SK-N-SH treated with all-trans-retinoic acid at 6 μM for 48 hours (cell line): ENCODE measurements at regions not wholly inside any gene's neighbourhood (a gene's known extent, or its start where the extent isn't known, plus 50 kb on each side); places are given as distances from the start of the nearest gene placed in this dataset.

ENCODE experiments used
- ATAC-seq: fragments of 200-7000 bp; cut with Tn5 transposase; 3 replicates; pipeline ENCODE4 v1.9.1; 2020; ENCODE audit warnings: mild to moderate bottlenecking, moderate library complexity
- ARNTL ChIP-seq: fragments of 450-650 bp; formaldehyde crosslinking; IDR thresholded peaks from 2 replicates; pipeline ENCODE4 v1.5.0; 2020; ENCODE audit warnings: low read depth, mild to moderate bottlenecking, moderate library complexity, borderline replicate concordance
- BACH2 ChIP-seq: fragments of 250-450 bp; sonication (Bioruptor Pico); IDR thresholded peaks from 2 replicates; pipeline ENCODE4 v1.9.0; 2021; ENCODE audit warnings: mild to moderate bottlenecking, borderline replicate concordance
- CSDC2 ChIP-seq: fragments of 250-450 bp; sonication (Bioruptor Pico); IDR thresholded peaks from 2 replicates; pipeline ENCODE4 v1.5.0; 2020; ENCODE audit warnings: mild to moderate bottlenecking, moderate library complexity
- ESRRG ChIP-seq: fragments of 250-450 bp; sonication (Bioruptor Pico); IDR thresholded peaks from 2 replicates; pipeline ENCODE4 v1.6.1; 2021; ENCODE audit warnings: mild to moderate bottlenecking
- GLIS3 ChIP-seq: fragments of 250-450 bp; sonication (Bioruptor Pico); IDR thresholded peaks from 2 replicates; pipeline ENCODE4 v1.5.0; 2020; ENCODE audit warnings: mild to moderate bottlenecking, moderate library complexity
- ISL1 ChIP-seq: fragments of 250-450 bp; sonication (Bioruptor Pico); IDR thresholded peaks from 2 replicates; pipeline ENCODE4 v2.1.2; 2022; ENCODE audit warnings: mild to moderate bottlenecking, moderate library complexity
- OSR1 ChIP-seq: fragments of 250-450 bp; sonication (Bioruptor Pico); IDR thresholded peaks from 2 replicates; pipeline ENCODE4 v1.8.0; 2022; ENCODE audit warnings: moderate library complexity, mild to moderate bottlenecking, inconsistent platforms
- PATZ1 ChIP-seq: fragments of 250-450 bp; sonication (Bioruptor Pico); IDR thresholded peaks from 2 replicates; pipeline ENCODE4 v1.8.0; 2020; ENCODE audit warnings: mild to moderate bottlenecking, moderate library complexity, borderline replicate concordance
- RARB ChIP-seq: fragments of 250-450 bp; sonication (Bioruptor Pico); IDR thresholded peaks from 2 replicates; pipeline ENCODE4 v1.8.0; 2021; ENCODE audit warnings: mild to moderate bottlenecking, moderate library complexity
- SNAI2 ChIP-seq: fragments of 250-450 bp; sonication (Bioruptor Pico); IDR thresholded peaks from 2 replicates; pipeline ENCODE4 v1.5.0; 2020; ENCODE audit warnings: mild to moderate bottlenecking, moderate library complexity
- TCF4 ChIP-seq: fragments of 250-450 bp; sonication (Bioruptor Pico); IDR thresholded peaks from 2 replicates; pipeline ENCODE4 v1.8.0; 2021; ENCODE audit warnings: mild to moderate bottlenecking, moderate library complexity, borderline replicate concordance
- TOX ChIP-seq: fragments of 250-450 bp; sonication (Bioruptor Pico); IDR thresholded peaks from 2 replicates; pipeline ENCODE4 v1.8.0; 2021; ENCODE audit warnings: mild to moderate bottlenecking, moderate library complexity, borderline replicate concordance
- TSHZ2 ChIP-seq: fragments of 250-450 bp; sonication (Bioruptor Pico); IDR thresholded peaks from 2 replicates; pipeline ENCODE4 v1.5.0; 2020; ENCODE audit warnings: mild to moderate bottlenecking, moderate library complexity
- ZC3H10 ChIP-seq: fragments of 250-450 bp; sonication (Bioruptor Pico); IDR thresholded peaks from 2 replicates; pipeline ENCODE4 v1.5.1; 2021; ENCODE audit warnings: mild to moderate bottlenecking, moderate library complexity
- ZFP3 ChIP-seq: fragments of 250-450 bp; sonication (Bioruptor Pico); IDR thresholded peaks from 2 replicates; pipeline ENCODE4 v1.5.0; 2020; ENCODE audit warnings: mild to moderate bottlenecking, moderate library complexity
- ZFP30 ChIP-seq: fragments of 450-650 bp; formaldehyde crosslinking; IDR thresholded peaks from 2 replicates; pipeline ENCODE4 v1.5.0; 2022; ENCODE audit warnings: mild to moderate bottlenecking, moderate library complexity
- ZNF565 ChIP-seq: fragments of 450-650 bp; formaldehyde crosslinking; conservative IDR thresholded peaks from 2 replicates; pipeline ENCODE4 v1.5.0; 2020; ENCODE audit warnings: low read depth, mild to moderate bottlenecking, moderate library complexity
- ZNF8 ChIP-seq: fragments of 450-650 bp; formaldehyde crosslinking; IDR thresholded peaks from 2 replicates; pipeline ENCODE4 v1.5.0; 2020; ENCODE audit warnings: mild to moderate bottlenecking, moderate library complexity
- TF ChIP-seq, protein P1 (sequence below): fragments of 250-450 bp; sonication (Bioruptor Pico); IDR thresholded peaks from 2 replicates; pipeline ENCODE4 v1.5.1; 2021; ENCODE audit warnings: mild to moderate bottlenecking, moderate library complexity
- TF ChIP-seq, protein P2 (sequence below): fragments of 250-450 bp; sonication (Bioruptor Pico); IDR thresholded peaks from 2 replicates; pipeline ENCODE4 v1.8.0; 2021; ENCODE audit warnings: low read depth, mild to moderate bottlenecking, moderate library complexity, borderline replicate concordance
- TF ChIP-seq, protein P3 (sequence below): fragments of 250-450 bp; sonication (Bioruptor Pico); IDR thresholded peaks from 2 replicates; pipeline ENCODE4 v1.5.1; 2020; ENCODE audit warnings: low read depth, mild to moderate bottlenecking, moderate library complexity

DNA sequence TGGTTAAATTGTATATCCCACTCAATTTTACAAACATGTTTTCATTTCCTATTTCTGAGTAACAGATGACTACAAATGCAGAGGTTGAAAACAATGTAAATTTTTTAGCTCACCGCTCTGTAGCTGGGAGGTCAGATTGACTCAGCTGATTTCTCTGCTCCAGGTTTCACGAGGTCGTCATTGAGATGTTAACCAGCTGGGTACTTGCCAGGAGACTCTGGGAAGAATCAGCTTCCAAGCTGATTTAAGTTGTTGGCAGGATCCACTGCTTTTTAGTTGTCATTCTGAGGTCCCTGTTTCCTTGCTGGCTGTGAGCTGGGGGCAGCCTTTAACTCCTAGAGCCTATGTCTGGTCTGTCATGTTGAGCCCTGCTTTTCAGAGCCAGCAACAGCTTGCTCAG is 864.3 kb upstream of the AGA start:
- no peak for ATAC-seq
- no peak for TF ChIP-seq OSR1 (CRISPR knock-in tag)
- TF ChIP-seq SNAI2 (CRISPR knock-in tag) = no peak
- TF ChIP-seq ISL1 (CRISPR knock-in tag) = no peak
- TF ChIP-seq ZNF565 (CRISPR knock-in tag) = no peak
- TF ChIP-seq TCF4 (CRISPR knock-in tag) = no peak
- TF ChIP-seq, protein P1, sequence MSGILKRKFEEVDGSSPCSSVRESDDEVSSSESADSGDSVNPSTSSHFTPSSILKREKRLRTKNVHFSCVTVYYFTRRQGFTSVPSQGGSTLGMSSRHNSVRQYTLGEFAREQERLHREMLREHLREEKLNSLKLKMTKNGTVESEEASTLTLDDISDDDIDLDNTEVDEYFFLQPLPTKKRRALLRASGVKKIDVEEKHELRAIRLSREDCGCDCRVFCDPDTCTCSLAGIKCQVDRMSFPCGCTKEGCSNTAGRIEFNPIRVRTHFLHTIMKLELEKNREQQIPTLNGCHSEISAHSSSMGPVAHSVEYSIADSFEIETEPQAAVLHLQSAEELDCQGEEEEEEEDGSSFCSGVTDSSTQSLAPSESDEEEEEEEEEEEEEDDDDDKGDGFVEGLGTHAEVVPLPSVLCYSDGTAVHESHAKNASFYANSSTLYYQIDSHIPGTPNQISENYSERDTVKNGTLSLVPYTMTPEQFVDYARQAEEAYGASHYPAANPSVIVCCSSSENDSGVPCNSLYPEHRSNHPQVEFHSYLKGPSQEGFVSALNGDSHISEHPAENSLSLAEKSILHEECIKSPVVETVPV = no peak

DNA sequence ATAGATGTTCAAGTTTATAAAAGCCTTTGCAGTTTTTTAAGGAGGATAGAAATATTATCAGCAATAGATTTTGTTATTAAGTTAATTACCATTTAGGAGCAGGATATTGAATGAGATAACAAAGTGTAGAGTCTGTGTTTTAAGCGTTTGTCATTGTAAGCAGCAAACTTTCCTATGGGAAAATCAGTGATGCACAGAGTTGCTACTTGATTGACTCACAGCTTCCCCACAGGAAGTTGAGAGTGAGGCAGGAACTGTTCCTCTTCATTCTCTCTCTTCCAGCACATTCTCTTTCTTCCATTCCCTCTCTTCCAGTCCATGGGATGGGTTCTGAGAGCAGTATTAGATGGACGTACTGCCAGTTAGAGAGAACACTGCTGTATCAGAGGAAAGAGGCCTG is 867.7 kb upstream of the AGA start:
- ATAC-seq = no peak
- TF ChIP-seq ISL1 (CRISPR knock-in tag) (no peak), ZC3H10 (CRISPR knock-in tag) (no peak), GLIS3 (no peak), OSR1 (CRISPR knock-in tag) (no peak), ZNF8 (CRISPR knock-in tag) (no peak), ZNF565 (CRISPR knock-in tag) (no peak), RARB (CRISPR knock-in tag) (no peak), TCF4 (CRISPR knock-in tag) (no peak), SNAI2 (CRISPR knock-in tag) (no peak), PATZ1 (CRISPR knock-in tag) (no peak), ZFP30 (CRISPR knock-in tag) (no peak), ESRRG (CRISPR knock-in tag) (no peak), ARNTL (CRISPR knock-in tag) (no peak), TSHZ2 (CRISPR knock-in tag) (no peak), BACH2 (no peak), TOX (CRISPR knock-in tag) (no peak)
- TF ChIP-seq, protein P1 = no peak
- TF ChIP-seq, protein P2, sequence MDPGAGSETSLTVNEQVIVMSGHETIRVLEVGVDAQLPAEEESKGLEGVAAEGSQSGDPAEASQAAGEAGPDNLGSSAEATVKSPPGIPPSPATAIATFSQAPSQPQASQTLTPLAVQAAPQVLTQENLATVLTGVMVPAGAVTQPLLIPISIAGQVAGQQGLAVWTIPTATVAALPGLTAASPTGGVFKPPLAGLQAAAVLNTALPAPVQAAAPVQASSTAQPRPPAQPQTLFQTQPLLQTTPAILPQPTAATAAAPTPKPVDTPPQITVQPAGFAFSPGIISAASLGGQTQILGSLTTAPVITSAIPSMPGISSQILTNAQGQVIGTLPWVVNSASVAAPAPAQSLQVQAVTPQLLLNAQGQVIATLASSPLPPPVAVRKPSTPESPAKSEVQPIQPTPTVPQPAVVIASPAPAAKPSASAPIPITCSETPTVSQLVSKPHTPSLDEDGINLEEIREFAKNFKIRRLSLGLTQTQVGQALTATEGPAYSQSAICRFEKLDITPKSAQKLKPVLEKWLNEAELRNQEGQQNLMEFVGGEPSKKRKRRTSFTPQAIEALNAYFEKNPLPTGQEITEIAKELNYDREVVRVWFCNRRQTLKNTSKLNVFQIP = no peak
- TF ChIP-seq, protein P3, sequence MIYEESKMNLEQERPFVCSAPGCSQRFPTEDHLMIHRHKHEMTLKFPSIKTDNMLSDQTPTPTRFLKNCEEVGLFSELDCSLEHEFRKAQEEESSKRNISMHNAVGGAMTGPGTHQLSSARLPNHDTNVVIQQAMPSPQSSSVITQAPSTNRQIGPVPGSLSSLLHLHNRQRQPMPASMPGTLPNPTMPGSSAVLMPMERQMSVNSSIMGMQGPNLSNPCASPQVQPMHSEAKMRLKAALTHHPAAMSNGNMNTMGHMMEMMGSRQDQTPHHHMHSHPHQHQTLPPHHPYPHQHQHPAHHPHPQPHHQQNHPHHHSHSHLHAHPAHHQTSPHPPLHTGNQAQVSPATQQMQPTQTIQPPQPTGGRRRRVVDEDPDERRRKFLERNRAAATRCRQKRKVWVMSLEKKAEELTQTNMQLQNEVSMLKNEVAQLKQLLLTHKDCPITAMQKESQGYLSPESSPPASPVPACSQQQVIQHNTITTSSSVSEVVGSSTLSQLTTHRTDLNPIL (CRISPR knock-in tag) = no peak

- ATAC-seq = no peak
- TF ChIP-seq, protein P1 = no peak
- no peak for TF ChIP-seq ZFP30 (CRISPR knock-in tag)
- no peak for TF ChIP-seq ESRRG (CRISPR knock-in tag)
- no peak for TF ChIP-seq TSHZ2 (CRISPR knock-in tag)
- TF ChIP-seq CSDC2 = no peak
- no peak for TF ChIP-seq RARB (CRISPR knock-in tag)
- TF ChIP-seq ZFP3 (CRISPR knock-in tag) = no peak
- TF ChIP-seq, protein P3 (CRISPR knock-in tag) = no peak
Measured at GRCh38 chr4:178311997-178312396, 869.8 kb upstream of the AGA start.
